Neural crest cell (in vitro differentiated cells): ENCODE measurements at regions not wholly inside any gene's neighbourhood (a gene's known extent, or its start where the extent isn't known, plus 50 kb on each side); places are given as distances from the start of the nearest gene placed in this dataset.

Source experiments
- DNase-seq: peaks from one replicate; pipeline ENCODE4 v3.0.0; 2021; ENCODE audit warnings: low read depth, mixed read lengths, low spot score
- H3K27ac Mint-ChIP-seq: one replicate; pipeline ENCODE4 v1.8.0; 2021; ENCODE audit warnings: mild to moderate bottlenecking, mixed read lengths; ENCODE audit not compliant: unreplicated experiment
- H3K27me3 Mint-ChIP-seq: 2 replicates; pipeline ENCODE4 v1.8.0; 2021; ENCODE audit warnings: low read depth, mild to moderate bottlenecking, mixed read lengths
- H3K36me3 Mint-ChIP-seq: 2 replicates; pipeline ENCODE4 v1.8.0; 2021; ENCODE audit warnings: low read depth, mild to moderate bottlenecking, mixed read lengths
- H3K4me1 Mint-ChIP-seq: 2 replicates; pipeline ENCODE4 v1.8.0; 2021; ENCODE audit warnings: mixed read lengths
- H3K4me3 Mint-ChIP-seq: one replicate; pipeline ENCODE4 v1.8.0; 2021; ENCODE audit warnings: mild to moderate bottlenecking, mixed read lengths
- H3K9me3 Mint-ChIP-seq: 2 replicates; pipeline ENCODE4 v1.8.0; 2021; ENCODE audit warnings: mixed read lengths
- TF ChIP-seq, protein P1 (sequence below): fragments of 200-600 bp; sonication (generic); conservative IDR thresholded peaks from 2 replicates; pipeline ENCODE4 v1.5.0; 2021; ENCODE audit warnings: antibody characterized with exemption, mild to moderate bottlenecking

GRCh38 chr13:76455960-76456359, 430.2 kb downstream of the KCTD12 start:
- peak overlapping the region; percentile 1 for H3K27ac Mint-ChIP-seq
- TF ChIP-seq, protein P1, sequence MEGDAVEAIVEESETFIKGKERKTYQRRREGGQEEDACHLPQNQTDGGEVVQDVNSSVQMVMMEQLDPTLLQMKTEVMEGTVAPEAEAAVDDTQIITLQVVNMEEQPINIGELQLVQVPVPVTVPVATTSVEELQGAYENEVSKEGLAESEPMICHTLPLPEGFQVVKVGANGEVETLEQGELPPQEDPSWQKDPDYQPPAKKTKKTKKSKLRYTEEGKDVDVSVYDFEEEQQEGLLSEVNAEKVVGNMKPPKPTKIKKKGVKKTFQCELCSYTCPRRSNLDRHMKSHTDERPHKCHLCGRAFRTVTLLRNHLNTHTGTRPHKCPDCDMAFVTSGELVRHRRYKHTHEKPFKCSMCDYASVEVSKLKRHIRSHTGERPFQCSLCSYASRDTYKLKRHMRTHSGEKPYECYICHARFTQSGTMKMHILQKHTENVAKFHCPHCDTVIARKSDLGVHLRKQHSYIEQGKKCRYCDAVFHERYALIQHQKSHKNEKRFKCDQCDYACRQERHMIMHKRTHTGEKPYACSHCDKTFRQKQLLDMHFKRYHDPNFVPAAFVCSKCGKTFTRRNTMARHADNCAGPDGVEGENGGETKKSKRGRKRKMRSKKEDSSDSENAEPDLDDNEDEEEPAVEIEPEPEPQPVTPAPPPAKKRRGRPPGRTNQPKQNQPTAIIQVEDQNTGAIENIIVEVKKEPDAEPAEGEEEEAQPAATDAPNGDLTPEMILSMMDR: no peak
- H3K9me3 Mint-ChIP-seq: peaks cover 17% of the 10 kb centered on the region
- H3K27me3 Mint-ChIP-seq: no peaks in the 10 kb centered on the region
- DNase-seq: no peak
- peaks cover 11% of the 10 kb centered on the region for H3K36me3 Mint-ChIP-seq
- H3K4me1 Mint-ChIP-seq: peaks cover 19% of the 10 kb centered on the region
- H3K4me3 Mint-ChIP-seq: no peak overlapping the region

DNA sequence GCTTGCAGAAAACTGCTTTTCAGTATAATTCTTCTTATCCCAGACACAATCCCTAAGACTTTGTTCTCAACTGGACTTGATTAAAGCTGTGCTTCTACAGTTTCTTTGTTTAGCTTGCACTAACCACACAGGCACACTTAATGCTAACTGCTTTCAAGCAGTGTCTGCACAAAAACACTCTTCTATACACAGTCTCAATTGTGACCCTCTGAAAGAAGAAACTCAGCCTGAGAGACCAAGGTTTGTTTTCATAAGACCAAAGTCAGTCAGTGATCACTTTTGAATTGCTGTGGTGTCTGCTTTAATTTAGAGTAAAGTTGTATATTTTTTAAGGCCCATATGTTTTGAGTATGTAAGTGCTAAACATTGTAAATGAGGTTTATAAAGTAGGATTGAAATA, 431.2 kb downstream of the KCTD12 start:
- no peak for DNase-seq
- Mint-ChIP-seq H3K4me1 (peaks cover 19% of the 10 kb centered on the region), H3K27me3 (no peaks in the 10 kb centered on the region), H3K4me3 (no peak overlapping the region), H3K9me3 (peaks cover 19% of the 10 kb centered on the region), H3K27ac (peak overlapping the region; percentile 52), H3K36me3 (peaks cover 11% of the 10 kb centered on the region)
- TF ChIP-seq, protein P1: no peak

GRCh38 chr13:76449716-76450115, 436.5 kb downstream of the KCTD12 start:
- peaks cover 11% of the 10 kb centered on the region for H3K36me3 Mint-ChIP-seq
- H3K4me3 Mint-ChIP-seq: no peak overlapping the region
- TF ChIP-seq, protein P1: no peak
- H3K27ac Mint-ChIP-seq: no peak overlapping the region
- no peak for DNase-seq
- H3K4me1 Mint-ChIP-seq: peaks cover under 1% of the 10 kb centered on the region
- peaks cover 21% of the 10 kb centered on the region for H3K9me3 Mint-ChIP-seq
- no peaks in the 10 kb centered on the region for H3K27me3 Mint-ChIP-seq

DNA sequence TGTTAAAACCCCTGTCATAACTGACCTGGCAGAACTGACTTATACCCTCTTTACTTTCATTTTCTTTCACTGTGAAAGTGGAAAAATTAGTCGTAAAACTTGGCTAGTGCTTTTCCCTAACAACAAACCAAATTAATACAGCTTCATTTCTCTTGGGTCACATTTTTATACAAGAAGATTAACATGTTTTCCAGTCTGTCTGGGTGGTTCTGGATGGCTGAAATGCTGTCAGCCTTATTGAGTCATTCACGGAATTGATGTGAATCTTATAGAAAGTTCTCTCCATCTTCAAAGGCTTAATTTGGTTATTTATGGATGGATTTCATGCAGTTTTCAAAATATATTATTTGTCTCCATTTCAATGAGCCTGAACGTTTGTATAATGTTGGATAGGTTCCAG, 440.0 kb downstream of the KCTD12 start:
- no peak for DNase-seq
- H3K4me1 Mint-ChIP-seq: no peaks in the 10 kb centered on the region
- H3K27ac Mint-ChIP-seq: no peak overlapping the region
- peaks cover 8% of the 10 kb centered on the region for H3K9me3 Mint-ChIP-seq
- H3K4me3 Mint-ChIP-seq: no peak overlapping the region
- peaks cover under 1% of the 10 kb centered on the region for H3K36me3 Mint-ChIP-seq
- H3K27me3 Mint-ChIP-seq: no peaks in the 10 kb centered on the region
- TF ChIP-seq, protein P1: no peak

DNA sequence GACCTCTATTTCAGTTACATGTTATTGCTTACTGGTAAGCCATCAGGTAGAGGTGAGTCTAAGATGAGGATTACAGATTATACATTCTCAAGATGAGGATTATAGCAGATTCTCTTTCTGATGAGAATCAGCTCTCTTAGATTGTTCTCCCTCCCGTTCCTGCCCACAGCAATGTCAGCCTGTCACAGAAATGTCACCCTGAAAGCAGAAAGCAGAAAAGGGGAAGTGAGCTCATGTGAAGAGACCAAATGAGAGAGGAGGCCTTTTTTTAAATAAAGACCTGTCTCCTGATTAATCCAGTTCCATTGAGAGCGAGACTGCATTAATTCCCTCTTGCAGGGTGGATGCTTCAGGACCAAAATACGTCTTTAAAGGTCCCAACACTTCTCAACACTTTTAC, 445.6 kb downstream of the KCTD12 start:
- Mint-ChIP-seq H3K27ac (no peak overlapping the region), H3K4me1 (no peaks in the 10 kb centered on the region), H3K27me3 (no peaks in the 10 kb centered on the region), H3K9me3 (peaks cover 2% of the 10 kb centered on the region), H3K36me3 (no peaks in the 10 kb centered on the region), H3K4me3 (no peak overlapping the region)
- DNase-seq: no peak
- TF ChIP-seq, protein P1: no peak

DNA sequence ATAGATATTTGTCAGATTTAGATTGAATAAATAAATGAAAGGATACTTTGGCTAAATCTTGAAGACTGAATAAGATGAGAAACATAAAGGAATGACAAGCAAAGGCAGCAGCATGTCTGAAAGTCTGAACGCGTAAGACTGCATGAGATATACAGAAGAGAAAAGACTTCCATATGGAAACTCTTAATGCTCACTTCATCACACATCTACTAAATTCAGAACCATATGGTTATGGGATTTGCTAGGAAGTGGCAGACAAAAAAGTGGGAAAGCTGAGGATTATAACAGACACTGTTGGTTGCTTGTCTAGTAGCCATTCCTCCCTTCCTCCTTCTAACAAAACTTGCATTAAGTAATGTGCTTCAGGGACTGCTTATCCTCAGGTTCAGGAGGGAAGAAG, 446.7 kb downstream of the KCTD12 start:
- TF ChIP-seq, protein P1: no peak
- Mint-ChIP-seq H3K9me3 (peaks cover 2% of the 10 kb centered on the region), H3K36me3 (no peaks in the 10 kb centered on the region), H3K27me3 (no peaks in the 10 kb centered on the region), H3K4me3 (no peak overlapping the region), H3K4me1 (no peaks in the 10 kb centered on the region), H3K27ac (no peak overlapping the region)
- DNase-seq: no peak
